ACHN (cell line): ENCODE measurements at regions not wholly inside any gene's neighbourhood (a gene's known extent, or its start where the extent isn't known, plus 50 kb on each side); places are given as distances from the start of the nearest gene placed in this dataset.

Experiments used
- DNase-seq: peaks from one replicate; pipeline ENCODE4 v3.0.0-alpha.2; 2015
- in situ Hi-C: cut with HindIII; loops from 2 replicates; pipeline ENCODE4 v1.10.0; 2017; ENCODE audit warnings: low sequenced_read_pairs, low pct_ligation_motif_present, low pct_unique_long_range_greater_than_20kb

DNA sequence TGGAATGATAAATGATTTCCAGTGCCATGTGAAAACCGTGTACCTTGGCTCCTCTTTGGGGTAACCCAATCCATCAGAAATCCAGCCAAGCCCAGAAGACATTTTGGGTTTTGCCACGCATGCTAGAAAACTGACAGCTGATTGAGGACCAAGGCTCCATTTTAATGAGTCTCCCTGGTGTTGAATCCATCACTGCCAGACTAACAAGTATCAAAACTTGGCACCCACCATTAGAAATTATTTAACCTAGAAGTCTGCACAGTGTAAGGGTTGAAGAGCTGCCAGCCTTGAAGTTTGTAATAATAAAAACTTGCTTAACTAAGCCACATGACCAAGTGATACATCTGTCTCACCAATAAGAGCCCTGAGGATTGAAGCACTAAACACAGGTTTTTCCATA is 369.9 kb downstream of the DNAH5 start:
- in situ Hi-C loops: no loop called here
- no peak for DNase-seq

- DNase-seq: no peak
- in situ Hi-C loops: no loop called here
Observed at GRCh38 chr5:13572163-13572562, 372.3 kb downstream of the DNAH5 start.

- DNase-seq: no peak
- in situ Hi-C loops: no loop called here
Observed at GRCh38 chr5:13569090-13569715, 375.3 kb downstream of the DNAH5 start.

- in situ Hi-C loops: no loop called here
- DNase-seq: no peak
Observed at GRCh38 chr5:13567819-13568218, 376.7 kb downstream of the DNAH5 start.

DNA sequence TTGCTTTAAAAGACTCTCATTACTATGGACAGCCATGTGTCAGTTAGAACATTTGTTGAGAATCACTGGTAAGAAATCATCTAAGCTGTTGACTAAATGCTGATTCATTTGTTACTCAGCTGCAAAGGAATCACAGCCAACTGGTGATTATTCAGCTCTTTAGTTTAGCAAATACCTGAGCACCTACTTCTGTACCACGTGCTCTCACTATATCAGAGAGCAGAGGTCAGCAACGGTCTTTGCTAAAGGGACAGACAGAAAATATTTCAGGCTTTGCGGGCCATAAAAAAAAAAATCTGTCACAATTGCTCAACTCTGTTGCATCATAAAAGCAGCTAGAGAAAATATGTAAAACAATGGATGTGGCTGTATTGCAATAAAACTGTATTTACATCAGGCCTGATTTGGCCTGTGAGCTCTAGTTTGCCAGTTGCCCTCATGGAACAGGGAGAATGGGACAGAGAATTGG is 377.6 kb downstream of the DNAH5 start:
- in situ Hi-C loops: no loop called here
- DNase-seq: peak; percentile 0

DNA sequence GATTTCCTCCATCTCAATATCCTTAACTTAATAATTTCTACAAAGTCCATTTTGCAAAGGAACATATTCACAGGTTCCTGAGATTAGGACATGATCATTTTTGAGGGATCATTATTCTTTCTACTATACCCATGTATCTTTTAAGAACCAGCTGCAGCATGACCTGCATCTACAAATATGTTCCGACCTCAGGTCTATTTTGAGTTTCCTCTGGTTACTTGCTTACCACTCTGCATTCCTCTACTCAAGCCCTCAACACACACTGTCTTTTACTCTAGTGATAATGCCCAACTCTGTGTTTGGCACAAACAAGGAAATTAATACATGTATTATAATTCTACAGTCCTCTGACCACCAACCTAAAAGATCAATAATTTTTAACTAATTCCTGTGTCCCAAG is 386.1 kb downstream of the DNAH5 start:
- in situ Hi-C loops: no loop called here
- no peak for DNase-seq

DNA sequence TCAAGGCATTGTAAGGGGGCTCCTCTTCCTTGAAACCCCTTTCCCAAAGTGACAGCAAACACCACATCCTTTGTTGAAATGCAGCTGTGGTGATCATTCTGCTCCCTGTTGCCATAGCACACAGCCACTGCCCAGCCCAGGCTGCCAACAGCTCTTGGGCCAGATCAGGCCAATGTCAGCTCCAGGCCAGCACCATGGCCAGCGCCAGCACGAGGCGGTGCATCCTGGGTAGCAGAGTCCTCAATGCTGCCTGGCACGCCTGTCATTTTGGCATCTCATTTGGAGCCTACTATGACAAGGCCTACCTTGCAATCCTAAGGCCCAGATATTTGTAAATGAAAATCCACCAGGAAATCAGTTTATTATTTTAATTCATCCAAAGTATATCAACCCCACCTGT is 390.6 kb downstream of the DNAH5 start:
- peak; percentile 41 for DNase-seq
- in situ Hi-C loops: no loop called here

GRCh38 chr5:13552361-13552760 is 392.1 kb downstream of the DNAH5 start:
- in situ Hi-C loops: no loop called here
- no peak for DNase-seq

DNA sequence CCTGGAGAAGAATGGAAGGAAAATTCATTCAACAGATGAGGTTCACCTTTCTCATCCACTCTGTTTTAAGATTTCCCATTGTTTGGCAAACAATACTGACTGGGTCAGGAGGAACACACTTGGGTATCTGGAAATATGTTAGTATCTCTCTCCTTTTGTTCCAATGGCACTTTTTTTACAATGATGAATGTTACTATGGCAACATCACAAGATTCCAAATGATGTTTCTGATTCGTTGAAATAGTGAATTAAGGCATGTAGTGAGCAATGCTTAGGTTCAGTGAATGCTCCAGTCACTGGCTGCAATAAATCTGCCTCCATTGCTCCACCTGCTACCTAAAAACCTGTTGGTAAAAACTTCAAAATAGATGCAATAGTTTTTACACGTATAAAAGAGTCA is 392.8 kb downstream of the DNAH5 start:
- DNase-seq: no peak
- in situ Hi-C loops: no loop called here

GRCh38 chr5:13540168-13540750 is 404.2 kb downstream of the DNAH5 start:
- in situ Hi-C loops: no loop called here
- no peak for DNase-seq

- in situ Hi-C loops: no loop called here
- DNase-seq: no peak
Observed at GRCh38 chr5:13536933-13537332, 407.6 kb downstream of the DNAH5 start.

DNA sequence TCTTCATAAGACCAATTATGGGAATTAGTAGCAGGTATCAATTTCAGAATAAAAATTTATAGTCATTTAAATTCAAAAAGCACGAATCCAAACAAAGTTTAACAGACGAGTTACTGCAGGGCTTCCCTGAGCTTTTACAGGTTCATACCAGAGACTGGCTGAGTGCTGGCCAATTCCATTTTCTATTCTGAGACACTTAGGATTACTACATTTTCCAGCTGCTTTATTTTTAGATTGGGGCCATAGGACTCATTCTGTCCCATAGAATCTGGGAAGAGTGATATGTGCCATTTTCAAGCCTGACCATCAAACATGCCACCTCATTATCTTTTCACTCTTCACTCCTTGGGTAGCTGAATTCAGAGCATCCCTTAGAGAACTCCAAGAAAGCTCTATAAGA is 410.7 kb downstream of the DNAH5 start:
- in situ Hi-C loops: no loop called here

GRCh38 chr5:13529300-13529699 is 415.2 kb downstream of the DNAH5 start:
- DNase-seq: no peak
- in situ Hi-C loops: no loop called here

More for the DNA sequence above, 410.7 kb downstream of the DNAH5 start:
- no peak for DNase-seq

DNA sequence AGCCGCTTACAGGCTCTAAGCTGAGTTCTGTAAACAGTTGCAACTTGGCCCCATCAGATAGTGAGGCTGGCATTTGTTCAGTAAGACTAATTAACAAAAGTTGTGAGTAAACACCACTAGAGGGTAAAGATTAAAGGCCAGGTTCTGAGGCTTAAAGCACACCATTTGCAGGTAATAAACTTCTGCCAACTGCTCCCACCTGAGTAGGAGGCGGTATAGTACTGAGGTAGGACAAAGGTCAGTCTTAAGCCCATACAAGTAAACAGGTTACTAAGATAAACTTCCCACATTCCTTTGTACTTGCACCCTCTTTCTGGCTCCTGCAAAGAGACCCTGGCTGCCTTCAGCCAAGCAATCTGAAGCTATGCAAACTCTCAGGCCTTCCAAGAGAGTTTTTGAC is 419.6 kb downstream of the DNAH5 start:
- no peak for DNase-seq
- in situ Hi-C loops: no loop called here

- DNase-seq: no peak
- in situ Hi-C loops: no loop called here
Observed at GRCh38 chr5:13519131-13519530, 425.4 kb downstream of the DNAH5 start.

DNA sequence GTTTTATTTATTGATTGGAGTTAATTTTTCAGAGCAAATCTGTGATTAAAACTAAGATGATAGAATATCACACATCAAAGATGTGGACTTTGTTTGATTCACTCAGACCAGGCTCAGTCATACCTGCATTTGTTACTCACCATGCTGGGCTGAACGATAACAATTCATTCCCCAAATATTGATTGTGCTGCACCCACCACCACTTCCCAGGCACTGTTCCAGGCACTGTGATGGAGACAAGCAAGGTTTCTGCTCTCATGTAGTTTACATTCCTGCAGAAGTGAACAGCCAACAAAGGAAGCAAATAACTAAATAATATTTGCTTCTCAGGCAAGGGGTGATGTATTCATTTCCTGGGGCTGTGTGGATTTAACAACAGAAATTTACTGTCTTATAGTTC is 428.3 kb downstream of the DNAH5 start:
- DNase-seq: no peak
- in situ Hi-C loops: no loop called here

GRCh38 chr5:13511442-13511841 is 433.0 kb downstream of the DNAH5 start:
- no peak for DNase-seq
- in situ Hi-C loops: no loop called here

GRCh38 chr5:13510616-13511015 is 433.9 kb downstream of the DNAH5 start:
- in situ Hi-C loops: no loop called here
- no peak for DNase-seq

- no peak for DNase-seq
- in situ Hi-C loops: no loop called here
Observed at GRCh38 chr5:13508559-13508958, 435.9 kb downstream of the DNAH5 start.

DNA sequence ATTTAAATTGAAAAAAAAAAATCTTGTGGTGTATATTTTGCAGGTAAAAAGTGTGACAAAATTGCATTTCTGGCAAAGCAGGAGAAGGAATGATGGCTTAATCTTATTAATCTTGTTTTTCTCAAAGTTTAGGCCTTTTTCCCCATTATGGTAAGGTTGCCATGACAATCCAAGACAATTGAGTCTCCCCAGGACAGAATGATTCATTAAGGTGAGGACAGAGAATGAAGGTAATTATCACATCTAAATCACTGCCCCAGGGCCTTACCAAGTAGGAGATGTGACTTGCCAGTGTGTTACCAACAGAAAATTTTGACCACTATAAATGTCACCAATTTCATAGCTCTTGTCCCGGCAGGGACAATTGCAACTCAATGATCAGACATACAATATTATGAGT is 439.2 kb downstream of the DNAH5 start:
- in situ Hi-C loops: no loop called here
- DNase-seq: no peak

GRCh38 chr5:13503017-13503416 is 441.5 kb downstream of the DNAH5 start:
- in situ Hi-C loops: no loop called here

More at GRCh38 chr5:13503017-13503416, 441.5 kb downstream of the DNAH5 start:
- DNase-seq: no peak
